Activated CD4-positive, alpha-beta T cell treated with anti-CD3 and anti-CD28 coated beads, Interleukin-2, amount 50 U/mL, for 16 hours (primary cell): ENCODE measurements at regions not wholly inside any gene's neighbourhood (a gene's known extent, or its start where the extent isn't known, plus 50 kb on each side); places are given as distances from the start of the nearest gene placed in this dataset.

Experiments
- DNase-seq: peaks from one replicate; pipeline ENCODE4 v3.0.0-alpha.2; 2020

GRCh38 chr10:22765660-22766547, 51.5 kb upstream of the PIP4K2A start:
- DNase-seq = no peak

- DNase-seq = no peak
Measured at GRCh38 chr10:22764639-22765038, 50.3 kb upstream of the PIP4K2A start.
